ENCODE measurements at regions not wholly inside any gene's neighbourhood (a gene's known extent, or its start where the extent isn't known, plus 50 kb on each side); places are given as distances from the start of the nearest gene placed in this dataset.

GRCh38 chr4:32735856-32736590 lies 2015.9 kb downstream of the PCDH7 start:
- H3K27ac ChIP-seq (ENCODE audit: low read depth in 1 of 2, low read length in 2 of 2): no peak overlapping the region
- Mint-ChIP-seq H3K4me1 (no peaks in the 10 kb centered on the region), H3K27ac (no peak overlapping the region), H3K4me3 (no peak overlapping the region), H3K36me3 (no peaks in the 10 kb centered on the region), H3K9me3 (peaks cover 0 to 4% (median 2%) of the 10 kb centered on the region in 7 donors), H3K27me3 (ENCODE audit: low read depth in 3 of 3) (no peaks in the 10 kb centered on the region)
- H3K4me3 ChIP-seq (replicated peaks in 1 of 3; ENCODE audit: low read depth in 2 of 3, low read length in 3 of 3): no peak overlapping the region
- no peak overlapping the region for H3K9ac ChIP-seq (ENCODE audit: insufficient read depth, low read length, poor library complexity, severe bottlenecking)
- no peaks in the 10 kb centered on the region for H3K4me1 ChIP-seq (ENCODE audit: control insufficient read depth in 1 of 2, insufficient read depth in 2 of 2, low read length in 2 of 2)
- no peak overlapping the region for H2AFZ ChIP-seq (ENCODE audit: insufficient read depth, low read depth, low read length, poor library complexity, severe bottlenecking)
- H3K79me2 ChIP-seq (ENCODE audit: insufficient read depth, low read length): no peaks in the 10 kb centered on the region
- no peak for TF ChIP-seq CTCF (IDR thresholded peaks at IDR 0.05)
- no peak overlapping the region for H3K4me2 ChIP-seq (replicated peaks; ENCODE audit: extremely low read depth, low read length, poor library complexity, severe bottlenecking)
- no peaks in the 10 kb centered on the region for H3K27me3 ChIP-seq (ENCODE audit: control insufficient read depth in 2 of 2, insufficient read depth in 2 of 2, low read length in 2 of 2)
- peaks cover 0 to 7% of the 10 kb centered on the region in 2 donors for H3K9me3 ChIP-seq (replicated peaks in 1 of 2; ENCODE audit: control insufficient read depth in 1 of 2, insufficient read depth in 1 of 2, low read length in 2 of 2)
- 66% methylated on average over 4 of the region's 5 CpGs for WGBS (ENCODE audit: insufficient coverage)
- no peaks in the 10 kb centered on the region for H3K36me3 ChIP-seq (replicated peaks in 1 of 2; ENCODE audit: control insufficient read depth in 1 of 2, insufficient read depth in 2 of 2, low read length in 2 of 2)
- no peaks in the 10 kb centered on the region for H4K20me1 ChIP-seq (ENCODE audit: insufficient read depth, low read length)
- intact Hi-C loops (cut with micrococcal nuclease): no loop called here
- DNase-seq: no peak

DNA sequence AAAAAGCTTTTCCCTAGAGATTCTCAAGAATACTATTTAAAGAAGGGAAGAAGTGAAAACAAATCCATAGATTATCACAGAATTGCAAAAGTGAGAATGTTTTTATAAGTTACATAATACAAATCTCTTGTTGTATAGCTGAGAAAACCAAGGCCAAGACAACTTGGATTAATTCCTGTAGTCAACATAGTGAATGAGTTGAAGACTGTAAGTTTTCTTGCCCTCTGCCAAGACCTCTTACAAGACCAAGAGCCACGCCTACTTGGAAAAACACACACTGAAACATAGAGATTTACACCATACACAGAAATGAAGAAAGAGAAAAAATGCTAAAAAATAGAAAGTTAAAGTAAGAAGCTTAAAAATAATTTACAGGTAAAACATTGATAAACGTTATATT lies 2024.0 kb downstream of the PCDH7 start:
- Histone ChIP-seq H3K27me3 (ENCODE audit: control insufficient read depth in 2 of 2, insufficient read depth in 2 of 2, low read length in 2 of 2) (no peaks in the 10 kb centered on the region), H3K27ac (ENCODE audit: low read depth in 1 of 2, low read length in 2 of 2) (no peak overlapping the region), H3K4me3 (replicated peaks in 1 of 3; ENCODE audit: low read depth in 2 of 3, low read length in 3 of 3) (no peak overlapping the region), H3K79me2 (ENCODE audit: insufficient read depth, low read length) (no peaks in the 10 kb centered on the region), H3K9me3 (replicated peaks in 1 of 2; ENCODE audit: control insufficient read depth in 1 of 2, insufficient read depth in 1 of 2, low read length in 2 of 2) (peaks cover 4 to 7% of the 10 kb centered on the region in 2 donors), H4K20me1 (ENCODE audit: insufficient read depth, low read length) (no peaks in the 10 kb centered on the region), H3K4me2 (replicated peaks; ENCODE audit: extremely low read depth, low read length, poor library complexity, severe bottlenecking) (no peak overlapping the region), H3K4me1 (ENCODE audit: control insufficient read depth in 1 of 2, insufficient read depth in 2 of 2, low read length in 2 of 2) (no peaks in the 10 kb centered on the region), H2AFZ (ENCODE audit: insufficient read depth, low read depth, low read length, poor library complexity, severe bottlenecking) (no peak overlapping the region), H3K9ac (ENCODE audit: insufficient read depth, low read length, poor library complexity, severe bottlenecking) (no peak overlapping the region), H3K36me3 (replicated peaks in 1 of 2; ENCODE audit: control insufficient read depth in 1 of 2, insufficient read depth in 2 of 2, low read length in 2 of 2) (no peaks in the 10 kb centered on the region)
- Mint-ChIP-seq H3K27ac (no peak overlapping the region), H3K4me1 (no peaks in the 10 kb centered on the region), H3K27me3 (ENCODE audit: low read depth in 3 of 3) (no peaks in the 10 kb centered on the region), H3K9me3 (peaks cover 0 to 3% (median 0%) of the 10 kb centered on the region in 7 donors), H3K36me3 (no peaks in the 10 kb centered on the region), H3K4me3 (no peak overlapping the region)
- no CpG with 5 or more reads among the region's 2 CpGs for WGBS (ENCODE audit: insufficient coverage)
- no peak for TF ChIP-seq CTCF (IDR thresholded peaks at IDR 0.05)
- intact Hi-C loops (cut with micrococcal nuclease): no loop called here
- DNase-seq: no peak
